Osteoblast (primary cell): ENCODE measurements at regions not wholly inside any gene's neighbourhood (a gene's known extent, or its start where the extent isn't known, plus 50 kb on each side); places are given as distances from the start of the nearest gene placed in this dataset.
A peak's percentile ranks its signal among the peaks of the same experiment; 100 is the strongest.

Experiments used
- DNase-seq: peaks from one replicate; pipeline ENCODE4 v3.0.0; 2011; ENCODE audit warnings: low spot score, mixed read lengths; ENCODE audit not compliant: insufficient read length; ENCODE audit errors: missing footprints
- H2AFZ ChIP-seq: 2 replicates; pipeline ENCODE4 v1.6.0; 2011; ENCODE audit warnings: mild to moderate bottlenecking, low read length
- H3K27ac ChIP-seq: 2 replicates; pipeline ENCODE4 v1.5.1; 2011; ENCODE audit warnings: mild to moderate bottlenecking, low read depth, low read length, moderate library complexity
- H3K27me3 ChIP-seq: 2 replicates; pipeline ENCODE4 v1.6.0; 2012; ENCODE audit warnings: mild to moderate bottlenecking, control low read depth, inconsistent platforms, low read length, moderate library complexity; ENCODE audit not compliant: insufficient read depth
- H3K36me3 ChIP-seq: 2 replicates; pipeline ENCODE4 v1.5.1; 2011; ENCODE audit warnings: mild to moderate bottlenecking, low read length, control low read depth, moderate library complexity; ENCODE audit not compliant: insufficient read depth
- H3K4me1 ChIP-seq: 2 replicates; pipeline ENCODE4 v1.5.1; 2011; ENCODE audit warnings: mild to moderate bottlenecking, low read length, control low read depth, moderate library complexity; ENCODE audit not compliant: insufficient read depth
- H3K4me2 ChIP-seq: 2 replicates; pipeline ENCODE4 v1.6.0; 2011; ENCODE audit warnings: mild to moderate bottlenecking, low read length; ENCODE audit not compliant: insufficient read depth
- H3K4me3 ChIP-seq: fragments of 200-600 bp; sonication (generic); 3 replicates; pipeline ENCODE4 v1.5.1; 2012; ENCODE audit warnings: mild to moderate bottlenecking, low read length, inconsistent platforms; ENCODE audit not compliant: insufficient read depth
- H3K79me2 ChIP-seq: 2 replicates; pipeline ENCODE4 v1.6.0; 2012; ENCODE audit warnings: mild to moderate bottlenecking, low read length, control low read depth, inconsistent platforms; ENCODE audit not compliant: insufficient read depth
- H3K9me3 ChIP-seq: 2 replicates; pipeline ENCODE4 v1.5.1; 2011; ENCODE audit warnings: low read depth, low read length, control low read depth
- H4K20me1 ChIP-seq: 2 replicates; pipeline ENCODE4 v1.6.0; 2012; ENCODE audit warnings: mild to moderate bottlenecking, low read length, control low read depth; ENCODE audit not compliant: insufficient read depth
- TF ChIP-seq, protein P1 (sequence below): IDR thresholded peaks from 2 replicates; pipeline ENCODE4 v1.5.1; 2011; ENCODE audit warnings: mild to moderate bottlenecking, low read depth, low read length, moderate library complexity; ENCODE audit errors: extremely low read depth

DNA sequence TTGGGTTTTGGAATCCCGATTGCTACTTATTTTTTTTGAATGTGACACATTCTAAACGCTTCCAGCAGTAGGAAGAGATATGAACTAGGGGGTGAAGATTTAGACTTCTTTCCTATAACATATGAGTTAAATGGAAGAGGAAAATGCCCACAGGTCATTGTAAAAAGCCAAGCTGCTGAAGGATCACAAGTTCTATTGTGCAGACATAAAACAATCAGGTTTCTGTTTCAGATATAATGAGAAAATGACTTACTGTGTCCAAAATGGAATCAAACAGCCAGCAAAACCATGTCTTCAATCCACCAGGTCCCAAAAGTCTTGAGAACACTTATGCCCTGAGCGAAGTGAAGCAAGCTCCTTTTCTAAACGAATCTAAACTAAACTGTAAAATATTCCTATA is 157.0 kb upstream of the SOX9 start:
- H3K4me1 ChIP-seq = peaks cover 11% of the 10 kb centered on the region
- no peak for DNase-seq
- no peak overlapping the region for H2AFZ ChIP-seq
- no peaks in the 10 kb centered on the region for H3K9me3 ChIP-seq
- H3K79me2 ChIP-seq = no peaks in the 10 kb centered on the region
- no peaks in the 10 kb centered on the region for H4K20me1 ChIP-seq
- H3K27ac ChIP-seq = no peak overlapping the region
- H3K4me3 ChIP-seq = no peak overlapping the region
- no peaks in the 10 kb centered on the region for H3K27me3 ChIP-seq
- H3K36me3 ChIP-seq = no peaks in the 10 kb centered on the region
- TF ChIP-seq, protein P1, sequence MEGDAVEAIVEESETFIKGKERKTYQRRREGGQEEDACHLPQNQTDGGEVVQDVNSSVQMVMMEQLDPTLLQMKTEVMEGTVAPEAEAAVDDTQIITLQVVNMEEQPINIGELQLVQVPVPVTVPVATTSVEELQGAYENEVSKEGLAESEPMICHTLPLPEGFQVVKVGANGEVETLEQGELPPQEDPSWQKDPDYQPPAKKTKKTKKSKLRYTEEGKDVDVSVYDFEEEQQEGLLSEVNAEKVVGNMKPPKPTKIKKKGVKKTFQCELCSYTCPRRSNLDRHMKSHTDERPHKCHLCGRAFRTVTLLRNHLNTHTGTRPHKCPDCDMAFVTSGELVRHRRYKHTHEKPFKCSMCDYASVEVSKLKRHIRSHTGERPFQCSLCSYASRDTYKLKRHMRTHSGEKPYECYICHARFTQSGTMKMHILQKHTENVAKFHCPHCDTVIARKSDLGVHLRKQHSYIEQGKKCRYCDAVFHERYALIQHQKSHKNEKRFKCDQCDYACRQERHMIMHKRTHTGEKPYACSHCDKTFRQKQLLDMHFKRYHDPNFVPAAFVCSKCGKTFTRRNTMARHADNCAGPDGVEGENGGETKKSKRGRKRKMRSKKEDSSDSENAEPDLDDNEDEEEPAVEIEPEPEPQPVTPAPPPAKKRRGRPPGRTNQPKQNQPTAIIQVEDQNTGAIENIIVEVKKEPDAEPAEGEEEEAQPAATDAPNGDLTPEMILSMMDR = no peak
- H3K4me2 ChIP-seq = no peak overlapping the region

DNA sequence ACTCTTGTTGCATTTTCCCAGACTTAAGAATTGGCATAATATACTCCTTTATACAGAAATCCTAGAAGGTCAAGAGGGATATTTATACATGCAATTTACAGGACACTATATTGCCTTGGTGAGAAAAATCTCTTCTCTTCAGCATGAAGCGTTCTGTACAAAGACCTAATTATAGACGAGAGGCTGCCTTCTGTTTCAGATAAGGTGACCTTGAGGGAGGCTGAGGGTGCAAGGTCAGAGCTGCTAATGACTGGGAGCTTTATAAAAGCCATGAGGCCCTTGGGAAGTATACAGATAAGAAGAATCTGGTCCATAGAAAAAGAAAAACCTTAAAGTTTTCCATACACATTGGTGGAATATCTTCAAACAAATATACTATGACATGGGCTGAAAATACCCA is 156.3 kb upstream of the SOX9 start:
- no peak for DNase-seq
- TF ChIP-seq, protein P1 = no peak
- Histone ChIP-seq H3K4me2 (no peak overlapping the region), H2AFZ (no peak overlapping the region), H4K20me1 (no peaks in the 10 kb centered on the region), H3K79me2 (no peaks in the 10 kb centered on the region), H3K4me3 (no peak overlapping the region), H3K27me3 (no peaks in the 10 kb centered on the region), H3K36me3 (no peaks in the 10 kb centered on the region), H3K27ac (no peak overlapping the region), H3K9me3 (no peaks in the 10 kb centered on the region), H3K4me1 (peaks cover 11% of the 10 kb centered on the region)

DNA sequence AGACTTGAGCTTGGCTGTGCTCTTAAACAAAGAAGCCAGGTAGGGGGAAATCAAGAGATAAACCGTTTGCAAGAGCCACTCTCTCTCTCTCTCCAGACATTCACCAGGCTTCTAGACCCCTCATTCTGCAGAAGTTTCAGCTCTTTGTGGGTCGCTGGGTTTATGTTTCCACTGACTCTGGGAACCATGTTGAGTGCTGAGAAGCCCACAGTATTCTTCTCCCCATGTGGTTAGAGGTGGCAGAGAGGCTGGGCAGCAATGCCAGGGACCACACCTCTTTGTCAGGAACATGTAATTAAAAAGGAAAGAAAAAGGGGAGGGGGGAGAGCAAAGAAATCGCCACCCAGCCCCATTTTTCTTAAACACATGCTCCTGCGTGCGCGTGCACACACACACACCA is 154.8 kb upstream of the SOX9 start:
- H3K27me3 ChIP-seq = no peaks in the 10 kb centered on the region
- peaks cover 11% of the 10 kb centered on the region for H3K4me1 ChIP-seq
- H3K27ac ChIP-seq = no peak overlapping the region
- H3K4me2 ChIP-seq = peak overlapping the region; percentile 43
- H2AFZ ChIP-seq = no peak overlapping the region
- TF ChIP-seq, protein P1 = no peak
- H3K36me3 ChIP-seq = no peaks in the 10 kb centered on the region
- no peak overlapping the region for H3K4me3 ChIP-seq
- H3K9me3 ChIP-seq = no peaks in the 10 kb centered on the region
- no peaks in the 10 kb centered on the region for H3K79me2 ChIP-seq
- DNase-seq = no peak
- H4K20me1 ChIP-seq = no peaks in the 10 kb centered on the region

DNA sequence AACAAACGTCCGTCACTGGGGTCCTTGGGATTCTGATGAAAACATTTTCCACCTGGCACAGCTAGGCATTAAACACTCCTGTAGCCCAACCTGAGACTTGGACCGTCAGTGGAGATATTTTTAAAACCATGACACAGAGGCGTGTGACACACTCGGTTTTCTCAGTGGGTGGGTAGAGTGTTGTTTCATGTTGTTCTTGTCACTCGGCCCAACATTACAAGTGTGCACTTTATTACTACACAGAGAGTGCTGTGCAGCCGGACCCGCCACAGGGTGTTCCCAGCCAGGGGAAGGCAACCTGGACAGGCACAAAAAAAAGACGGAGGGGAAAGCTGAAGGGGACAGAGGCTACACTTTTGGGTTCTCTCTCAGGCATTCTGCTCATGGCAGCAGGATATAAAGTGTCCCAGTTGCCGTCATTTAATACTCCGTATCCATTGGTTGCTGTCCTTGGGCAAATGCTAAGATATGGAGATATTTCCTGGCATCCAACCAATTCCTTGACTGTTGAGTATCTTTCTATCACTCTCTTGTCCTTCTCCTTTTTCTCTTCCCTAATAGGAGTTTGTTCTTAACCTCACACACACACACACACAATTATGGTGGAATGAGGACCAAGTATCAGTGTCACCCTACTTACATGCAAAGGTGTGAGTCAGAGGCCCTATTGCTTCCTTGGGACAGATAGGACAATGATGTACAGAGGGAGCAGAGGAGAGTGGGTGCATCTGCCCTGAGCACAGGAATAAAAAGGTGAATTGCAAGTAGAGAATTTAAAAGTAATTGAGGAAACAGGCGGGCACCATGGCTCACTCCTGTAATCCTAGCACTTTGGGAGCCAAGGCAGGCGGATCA is 154.1 kb upstream of the SOX9 start:
- H4K20me1 ChIP-seq = no peaks in the 10 kb centered on the region
- peak overlapping the region; percentile 20 for H2AFZ ChIP-seq
- H3K4me3 ChIP-seq = peak overlapping the region; percentile 6
- no peaks in the 10 kb centered on the region for H3K27me3 ChIP-seq
- no peaks in the 10 kb centered on the region for H3K9me3 ChIP-seq
- no peak for DNase-seq
- H3K4me2 ChIP-seq = peak overlapping the region; percentile 43
- TF ChIP-seq, protein P1 = no peak
- no peaks in the 10 kb centered on the region for H3K79me2 ChIP-seq
- no peak overlapping the region for H3K27ac ChIP-seq
- no peaks in the 10 kb centered on the region for H3K36me3 ChIP-seq
- peaks cover 11% of the 10 kb centered on the region for H3K4me1 ChIP-seq
